CD4-positive, alpha-beta T cell (primary cell): ENCODE measurements at regions not wholly inside any gene's neighbourhood (a gene's known extent, or its start where the extent isn't known, plus 50 kb on each side); places are given as distances from the start of the nearest gene placed in this dataset.

Experiments
- ATAC-seq: fragments of 200-7000 bp; cut with Tn5 transposase; one replicate; pipeline ENCODE4 v1.10.0; 2022; ENCODE audit warnings: mild to moderate bottlenecking; ENCODE audit not compliant: poor library complexity
- CTCF ChIA-PET: fragments of 350-600 bp; sonication (Branson Sonifier 250); formaldehyde crosslinking; loops from one replicate; lab custom pipeline; 2021; ENCODE audit warnings: antibody characterized with exemption, inconsistent platforms; lab: Charles Lee
- POLR2A ChIA-PET: fragments of 350-600 bp; sonication (Branson Sonifier 250); formaldehyde crosslinking; loops from one replicate; lab custom pipeline; 2021; ENCODE audit warnings: antibody characterized with exemption, inconsistent platforms; lab: Charles Lee
- DNase-seq, 14 experiments: peaks; one replicate each; pipeline ENCODE4 v3.0.0-alpha.2; 2013 to 2020; ENCODE audit warnings: mixed read lengths in 2 of 14
- H3K27ac ChIP-seq, 2 donors: one replicate each; pipeline versions ENCODE4 v1.5.1 to v1.7.0; 2013; ENCODE audit warnings: low read length in 2 of 2, low read depth in 1 of 2, mild to moderate bottlenecking in 1 of 2
- H3K27me3 ChIP-seq, 2 experiments: 1 replicate in 1 of 2; 2 replicates in 1 of 2; pipeline versions ENCODE4 v1.6.1 to v1.7.0; 2013; ENCODE audit warnings: low read length in 2 of 2, control low read depth in 1 of 2, mild to moderate bottlenecking in 1 of 2, moderate library complexity in 1 of 2; ENCODE audit not compliant: insufficient read depth in 2 of 2, control insufficient read depth in 1 of 2
- H3K36me3 ChIP-seq: one replicate; pipeline ENCODE4 v1.6.1; 2013; ENCODE audit warnings: low read length, control low read depth; ENCODE audit not compliant: insufficient read depth
- H3K4me1 ChIP-seq: one replicate; pipeline ENCODE4 v1.6.1; 2013; ENCODE audit warnings: low read length, control low read depth; ENCODE audit not compliant: insufficient read depth
- H3K4me3 ChIP-seq: one replicate; pipeline ENCODE4 v1.5.1; 2013; ENCODE audit warnings: mild to moderate bottlenecking, low read length, moderate library complexity
- H3K9me3 ChIP-seq, 2 experiments: 1 replicate in 1 of 2; 2 replicates in 1 of 2; pipeline versions ENCODE4 v1.6.1 to v1.7.0; 2013; ENCODE audit warnings: low read length in 2 of 2, mild to moderate bottlenecking in 2 of 2, control low read depth in 1 of 2, moderate library complexity in 1 of 2; ENCODE audit not compliant: control insufficient read depth in 1 of 2, insufficient read depth in 1 of 2
- H3K27ac Mint-ChIP-seq: one replicate; pipeline ENCODE4 v1.8.0; 2020; ENCODE audit warnings: mixed read lengths
- H3K27me3 Mint-ChIP-seq: one replicate; pipeline ENCODE4 v1.8.0; 2021; ENCODE audit warnings: mixed read lengths
- H3K36me3 Mint-ChIP-seq: one replicate; pipeline ENCODE4 v1.8.0; 2021; ENCODE audit warnings: low read depth, mixed read lengths
- H3K4me1 Mint-ChIP-seq: one replicate; pipeline ENCODE4 v1.8.0; 2021; ENCODE audit warnings: low read depth, mixed read lengths
- H3K4me3 Mint-ChIP-seq: one replicate; pipeline ENCODE4 v1.8.0; 2020; ENCODE audit warnings: mild to moderate bottlenecking, mixed read lengths
- H3K9me3 Mint-ChIP-seq: one replicate; pipeline ENCODE4 v1.8.0; 2020; ENCODE audit warnings: mixed read lengths
- CTCF ChIP-seq: fragments of 200-600 bp; IDR thresholded peaks from one replicate; pipeline ENCODE4 v1.8.0; 2022; ENCODE audit warnings: antibody characterized with exemption, mild to moderate bottlenecking
- intact Hi-C, 2 experiments: fragments of 100-400 bp; cut with DNase I in 1 of 2; cut with micrococcal nuclease in 1 of 2; formaldehyde crosslinking; loops; one replicate each; pipeline versions ENCODE4 v1.15.1 to v1.9.0; 2023 to 2025; cut with DNase I, micrococcal nuclease

DNA sequence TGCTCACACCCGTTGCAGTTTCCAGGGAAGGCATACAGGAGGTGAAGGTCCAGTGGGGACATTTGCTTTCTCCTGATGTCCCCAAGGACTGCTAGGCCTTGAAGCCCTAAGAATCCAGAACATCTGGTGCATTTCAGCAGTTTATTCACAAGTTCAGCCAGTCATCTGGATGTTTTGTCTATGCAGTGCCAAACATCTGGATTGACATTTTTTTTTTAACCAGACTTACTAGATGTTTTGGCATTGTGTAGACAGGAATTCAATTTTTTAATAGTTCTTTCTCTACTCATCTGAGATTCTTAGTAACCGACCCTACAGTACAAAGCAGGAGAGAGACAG is 256.2 kb downstream of the CLIC5 start:
- no peaks in the 10 kb centered on the region for H3K36me3 ChIP-seq
- no peaks in the 10 kb centered on the region for H3K4me1 ChIP-seq
- peaks cover 0 to 3% of the 10 kb centered on the region in 2 experiments for H3K27me3 ChIP-seq
- intact Hi-C loops: no loop called here
- no peaks in the 10 kb centered on the region for H3K27me3 Mint-ChIP-seq
- peaks cover 0 to 5% of the 10 kb centered on the region in 2 experiments for H3K9me3 ChIP-seq
- ChIA-PET CTCF (no interaction called here), POLR2A (no interaction called here)
- H3K27ac ChIP-seq: no peak overlapping the region
- DNase-seq (no peak), ATAC-seq (no peak)
- no peak for TF ChIP-seq CTCF
- no peak overlapping the region for H3K4me3 Mint-ChIP-seq
- H3K9me3 Mint-ChIP-seq: peaks cover 6% of the 10 kb centered on the region
- no peaks in the 10 kb centered on the region for H3K36me3 Mint-ChIP-seq
- H3K4me3 ChIP-seq: no peak overlapping the region
- H3K4me1 Mint-ChIP-seq: no peaks in the 10 kb centered on the region
- H3K27ac Mint-ChIP-seq: no peak overlapping the region

DNA sequence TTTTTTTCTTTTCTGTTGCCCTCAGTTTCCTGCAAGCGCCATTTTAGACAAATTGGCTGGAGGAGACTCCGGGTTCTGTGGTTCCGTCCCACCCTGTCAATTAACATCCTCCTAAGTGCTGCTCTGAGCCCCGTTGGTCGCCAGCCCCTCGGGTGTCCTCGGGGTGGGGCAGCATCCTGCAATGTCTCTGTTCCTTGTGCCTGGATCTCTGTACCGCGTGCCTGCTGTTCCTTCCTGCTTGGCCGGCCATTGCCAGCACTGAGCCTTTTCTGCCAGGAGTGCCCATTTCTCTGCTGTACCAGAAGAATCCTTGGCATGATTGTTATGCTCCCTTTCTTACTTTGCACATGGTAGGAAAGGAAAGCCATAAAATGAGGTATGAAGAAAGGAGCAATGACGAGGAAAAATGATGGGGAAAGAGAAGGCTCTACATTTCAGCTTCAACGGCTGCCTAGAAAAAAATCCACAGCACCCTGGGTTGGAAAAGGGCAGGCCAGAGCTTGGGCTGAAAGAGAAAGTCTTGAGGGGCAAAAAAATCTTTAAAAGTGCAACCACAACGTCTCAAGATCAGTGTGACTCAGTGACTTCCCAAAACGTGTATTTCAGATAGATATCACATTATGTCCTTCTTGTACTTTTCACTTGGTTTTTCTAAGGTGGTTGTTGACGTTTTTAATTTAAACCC is 256.7 kb downstream of the CLIC5 start:
- Histone ChIP-seq H3K27ac (no peak overlapping the region), H3K4me3 (no peak overlapping the region), H3K4me1 (no peaks in the 10 kb centered on the region), H3K36me3 (no peaks in the 10 kb centered on the region), H3K27me3 (peaks cover 0 to 3% of the 10 kb centered on the region in 2 experiments), H3K9me3 (peaks cover 0 to 5% of the 10 kb centered on the region in 2 experiments)
- H3K27me3 Mint-ChIP-seq: no peaks in the 10 kb centered on the region
- no peak for ATAC-seq
- no peak for TF ChIP-seq CTCF
- intact Hi-C loops: no loop called here
- no peak overlapping the region for H3K27ac Mint-ChIP-seq
- DNase-seq: no peak
- CTCF ChIA-PET: no interaction called here
- H3K36me3 Mint-ChIP-seq: no peaks in the 10 kb centered on the region
- no peaks in the 10 kb centered on the region for H3K4me1 Mint-ChIP-seq
- POLR2A ChIA-PET: no interaction called here
- peaks cover 3% of the 10 kb centered on the region for H3K9me3 Mint-ChIP-seq
- H3K4me3 Mint-ChIP-seq: no peak overlapping the region

GRCh38 chr6:45757443-45758130 is 258.1 kb downstream of the CLIC5 start:
- H3K4me1 ChIP-seq: no peaks in the 10 kb centered on the region
- CTCF ChIA-PET: no interaction called here
- POLR2A ChIA-PET: no interaction called here

More at GRCh38 chr6:45757443-45758130, 258.1 kb downstream of the CLIC5 start:
- H3K27ac ChIP-seq: no peak overlapping the region
- no peaks in the 10 kb centered on the region for H3K36me3 ChIP-seq
- Mint-ChIP-seq H3K27me3 (no peaks in the 10 kb centered on the region), H3K27ac (no peak overlapping the region), H3K4me3 (no peak overlapping the region), H3K9me3 (no peaks in the 10 kb centered on the region), H3K4me1 (no peaks in the 10 kb centered on the region), H3K36me3 (no peaks in the 10 kb centered on the region)
- no peak for DNase-seq
- no peak for TF ChIP-seq CTCF
- ATAC-seq: no peak
- peaks cover 0 to 3% of the 10 kb centered on the region in 2 experiments for H3K27me3 ChIP-seq
- intact Hi-C loops: no loop called here
- H3K9me3 ChIP-seq: no peaks in the 10 kb centered on the region
- H3K4me3 ChIP-seq: no peak overlapping the region
